A673 (cell line): ENCODE measurements at regions not wholly inside any gene's neighbourhood (a gene's known extent, or its start where the extent isn't known, plus 50 kb on each side); places are given as distances from the start of the nearest gene placed in this dataset.

Experiments
- BruUV-seq: library from RNA; stranded (reverse); fragments of 400-500 nt; replicated peaks from 2 replicates; lab custom pipeline; 2021; lab: Mats Ljungman, UMichigan
- CTCF ChIA-PET: fragments of 300-600 bp; sonication (Branson Sonifier 250); formaldehyde crosslinking; loops from one replicate; lab custom pipeline; 2022; ENCODE audit warnings: antibody characterized with exemption; lab: Charles Lee
- POLR2A ChIA-PET: fragments of 300-600 bp; sonication (Branson Sonifier 250); formaldehyde crosslinking; loops from one replicate; lab custom pipeline; 2022; ENCODE audit warnings: antibody characterized with exemption; ENCODE audit not compliant: low non-redundant PET; lab: Charles Lee
- DNase-seq: peaks from one replicate; pipeline ENCODE4 v3.0.0-alpha.2; 2015; ENCODE audit warnings: low spot score
- H3K27ac ChIP-seq: fragments of 200-600 bp; sonication (generic); 2 replicates; pipeline ENCODE4 v1.5.1; 2016; ENCODE audit warnings: mixed run types, low read depth, mild to moderate bottlenecking, mixed read lengths, antibody characterized with exemption, low read length; ENCODE audit not compliant: poor library complexity, severe bottlenecking
- H3K27me3 ChIP-seq: fragments of 200-600 bp; sonication (generic); replicated peaks from 2 replicates; pipeline ENCODE4 v1.6.1; 2017; ENCODE audit warnings: mixed run types, low read depth, mild to moderate bottlenecking, mixed read lengths, antibody characterized with exemption, low read length; ENCODE audit not compliant: insufficient read depth, poor library complexity
- H3K36me3 ChIP-seq: fragments of 200-600 bp; sonication (generic); 2 replicates; pipeline ENCODE4 v1.6.1; 2016; ENCODE audit warnings: mixed run types, mild to moderate bottlenecking, mixed read lengths, antibody characterized with exemption, low read length; ENCODE audit not compliant: insufficient read depth, poor library complexity, severe bottlenecking
- H3K4me1 ChIP-seq: fragments of 200-600 bp; sonication (generic); 2 replicates; pipeline ENCODE4 v1.6.1; 2017; ENCODE audit warnings: mixed run types, mild to moderate bottlenecking, mixed read lengths, antibody characterized with exemption, low read length; ENCODE audit not compliant: insufficient read depth, poor library complexity, severe bottlenecking
- H3K4me3 ChIP-seq: fragments of 200-600 bp; sonication (generic); 2 replicates; pipeline ENCODE4 v1.5.1; 2016; ENCODE audit warnings: low read depth, mixed run types, mild to moderate bottlenecking, mixed read lengths, low read length; ENCODE audit not compliant: poor library complexity, severe bottlenecking
- H3K9me3 ChIP-seq: fragments of 200-600 bp; sonication (generic); 2 replicates; pipeline ENCODE4 v1.6.1; 2016; ENCODE audit warnings: mixed run types, low read depth, mild to moderate bottlenecking, mixed read lengths, antibody characterized with exemption, low read length; ENCODE audit not compliant: poor library complexity, severe bottlenecking
- CTCF ChIP-seq: fragments of 300-800, 200-600 bp; sonication (generic); conservative IDR thresholded peaks from 2 replicates; pipeline ENCODE4 v1.5.1; 2017; ENCODE audit warnings: low read depth, mild to moderate bottlenecking, antibody characterized with exemption, low read length, moderate library complexity, mixed read lengths
- EZH2 ChIP-seq: fragments of 200-600 bp; sonication (generic); IDR thresholded peaks from 2 replicates; pipeline ENCODE4 v1.6.1; 2017; ENCODE audit warnings: borderline replicate concordance, low read depth, mild to moderate bottlenecking, mixed read lengths, antibody characterized with exemption, low read length; ENCODE audit not compliant: poor library complexity, severe bottlenecking
- intact Hi-C: fragments of 100-400 bp; cut with micrococcal nuclease; formaldehyde crosslinking; loops from one replicate; pipeline ENCODE4 v1.10.0; 2022; ENCODE audit not compliant: unreplicated experiment

GRCh38 chr16:52948946-52949345, 103.8 kb downstream of the CHD9NB start:
- CTCF ChIA-PET, result no interaction called here

GRCh38 chr16:52932321-52932720, 120.4 kb downstream of the CHD9NB start:
- Histone ChIP-seq H3K27me3 (peaks cover 3% of the 10 kb centered on the region), H3K27ac (no peak overlapping the region), H3K4me3 (no peak overlapping the region), H3K36me3 (no peaks in the 10 kb centered on the region), H3K4me1 (no peaks in the 10 kb centered on the region), H3K9me3 (no peaks in the 10 kb centered on the region)
- BruUV-seq, result no TSS peak
- DNase-seq, result no peak
- TF ChIP-seq CTCF (no peak), EZH2 (no peak)
- POLR2A ChIA-PET, result no interaction called here
- intact Hi-C loops, result no loop called here
- CTCF ChIA-PET, result no interaction called here

More at GRCh38 chr16:52948946-52949345, 103.8 kb downstream of the CHD9NB start:
- TF ChIP-seq CTCF (no peak), EZH2 (no peak)
- Histone ChIP-seq H3K36me3 (no peaks in the 10 kb centered on the region), H3K4me1 (no peaks in the 10 kb centered on the region), H3K27me3 (no peaks in the 10 kb centered on the region), H3K4me3 (no peak overlapping the region), H3K27ac (no peak overlapping the region), H3K9me3 (no peaks in the 10 kb centered on the region)
- intact Hi-C loops, result no loop called here
- no TSS peak for BruUV-seq
- DNase-seq, result no peak
- POLR2A ChIA-PET, result no interaction called here

- H3K27ac ChIP-seq, result no peak overlapping the region
- no TSS peak for BruUV-seq
- ChIA-PET CTCF (no interaction called here), POLR2A (interaction anchor here (0.6 kb wide), 2 partner anchors 21 to 788 kb away, joined by 4 to 7 read pairs; no protein-coding TSS in a partner anchor)
- H3K36me3 ChIP-seq, result no peaks in the 10 kb centered on the region
- H3K4me1 ChIP-seq, result no peaks in the 10 kb centered on the region
- DNase-seq, result no peak
- intact Hi-C loops, result no loop called here
- no peaks in the 10 kb centered on the region for H3K9me3 ChIP-seq
- no peaks in the 10 kb centered on the region for H3K27me3 ChIP-seq
- H3K4me3 ChIP-seq, result no peak overlapping the region
- TF ChIP-seq EZH2 (no peak), CTCF (no peak)
Observed at GRCh38 chr16:52929478-52930400, 123.0 kb downstream of the CHD9NB start.
